ENCODE measurements at regions not wholly inside any gene's neighbourhood (a gene's known extent, or its start where the extent isn't known, plus 50 kb on each side); places are given as distances from the start of the nearest gene placed in this dataset.

DNA sequence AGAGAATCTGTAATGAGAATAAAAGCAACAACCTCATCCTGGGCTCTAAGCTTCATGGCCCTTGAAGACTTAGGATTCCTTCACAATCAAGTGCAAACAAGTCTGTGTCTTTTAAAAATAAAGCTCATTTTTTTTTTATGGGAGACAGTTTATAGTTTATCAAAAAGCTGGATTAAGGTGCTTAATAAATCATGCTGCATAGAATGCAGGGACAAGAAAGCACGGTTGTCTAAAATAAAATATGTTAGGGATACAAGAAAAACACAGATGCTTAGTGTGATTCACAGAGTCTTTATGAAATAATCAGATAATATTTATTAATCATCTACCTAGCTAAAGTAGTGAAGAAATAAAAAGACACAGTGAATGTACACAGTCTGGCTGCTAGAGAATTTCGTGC lies 2045.9 kb upstream of the WWC1 start:
- Histone ChIP-seq H3K9me3 (ENCODE audit: insufficient read depth, low read depth, low read length) (no peaks in the 10 kb centered on the region), H2BK12ac (ENCODE audit: low read length) (no peak overlapping the region), H3K36me3 (ENCODE audit: control insufficient read depth in 1 of 2, insufficient read depth in 2 of 2, low read length in 2 of 2) (no peaks in the 10 kb centered on the region), H3K27ac (ENCODE audit: low read depth, low read length) (no peak overlapping the region), H2AK5ac (ENCODE audit: low read length) (no peak overlapping the region), H3K27me3 (ENCODE audit: insufficient read depth, low read length) (no peaks in the 10 kb centered on the region), H3K4me1 (ENCODE audit: control insufficient read depth in 1 of 2, insufficient read depth in 2 of 2, low read length in 2 of 2) (no peaks in the 10 kb centered on the region), H3K23ac (ENCODE audit: low read length) (no peak overlapping the region), H4K12ac (ENCODE audit: low read depth, low read length) (no peak overlapping the region), H4K8ac (ENCODE audit: low read depth, low read length) (no peak overlapping the region), H2AFZ (ENCODE audit: insufficient read depth, low read length, poor library complexity) (no peak overlapping the region), H2BK120ac (ENCODE audit: insufficient read depth, low read length, poor library complexity) (no peak overlapping the region), H3K14ac (ENCODE audit: low read length) (no peak overlapping the region), H3K18ac (ENCODE audit: low read length) (no peak overlapping the region), H3K4me2 (ENCODE audit: low read length) (no peak overlapping the region), H3K9ac (ENCODE audit: low read length) (no peak overlapping the region), H3K79me1 (ENCODE audit: low read length) (no peaks in the 10 kb centered on the region), H2BK5ac (ENCODE audit: low read depth, low read length, poor library complexity) (no peak overlapping the region), H3K79me2 (ENCODE audit: control insufficient read depth, insufficient read depth, low read length, poor library complexity) (no peaks in the 10 kb centered on the region), H3K4ac (ENCODE audit: low read depth, low read length) (no peak overlapping the region), H3K4me3 (ENCODE audit: low read depth, low read length) (no peak overlapping the region), H4K91ac (ENCODE audit: low read depth, low read length) (no peak overlapping the region)
- no peak for DNase-seq
- no CpG with 5 or more reads among the region's 2 CpGs for WGBS (ENCODE audit: extremely low coverage, insufficient coverage, insufficient read length)

DNA sequence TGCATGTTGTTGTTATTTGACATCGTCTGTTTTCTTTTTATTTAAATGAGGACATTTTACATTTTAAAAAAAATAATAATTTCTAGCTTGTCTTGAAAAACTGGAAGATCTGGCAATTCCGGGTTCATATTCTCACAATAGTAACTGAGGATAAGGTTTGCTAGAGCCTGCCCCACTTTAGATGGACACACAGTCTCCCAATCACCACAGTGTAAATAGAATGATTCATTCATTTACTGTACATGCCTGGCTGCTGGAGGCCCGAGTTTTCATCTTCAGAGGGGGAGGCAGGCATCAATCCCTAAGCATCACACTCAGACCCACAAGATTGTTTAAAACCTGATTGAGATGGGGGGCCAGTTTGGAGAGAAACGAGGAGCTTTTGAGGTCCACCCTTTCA lies 2039.7 kb upstream of the WWC1 start:
- no peak overlapping the region for H2AK5ac ChIP-seq (ENCODE audit: low read length)
- no peak overlapping the region for H3K9ac ChIP-seq (ENCODE audit: low read length)
- H2BK12ac ChIP-seq (ENCODE audit: low read length): no peak overlapping the region
- DNase-seq: no peak
- H3K27ac ChIP-seq (ENCODE audit: low read depth, low read length): no peak overlapping the region
- H3K79me2 ChIP-seq (ENCODE audit: control insufficient read depth, insufficient read depth, low read length, poor library complexity): no peaks in the 10 kb centered on the region
- no peak overlapping the region for H3K4me2 ChIP-seq (ENCODE audit: low read length)
- no peak overlapping the region for H2AFZ ChIP-seq (ENCODE audit: insufficient read depth, low read length, poor library complexity)
- no peak overlapping the region for H2BK120ac ChIP-seq (ENCODE audit: insufficient read depth, low read length, poor library complexity)
- no peaks in the 10 kb centered on the region for H3K4me1 ChIP-seq (ENCODE audit: control insufficient read depth in 1 of 2, insufficient read depth in 2 of 2, low read length in 2 of 2)
- no peaks in the 10 kb centered on the region for H3K36me3 ChIP-seq (ENCODE audit: control insufficient read depth in 1 of 2, insufficient read depth in 2 of 2, low read length in 2 of 2)
- no peak overlapping the region for H4K12ac ChIP-seq (ENCODE audit: low read depth, low read length)
- H2BK5ac ChIP-seq (ENCODE audit: low read depth, low read length, poor library complexity): no peak overlapping the region
- no CpG with 5 or more reads among the region's 4 CpGs for WGBS (ENCODE audit: extremely low coverage, insufficient coverage, insufficient read length)
- H4K91ac ChIP-seq (ENCODE audit: low read depth, low read length): no peak overlapping the region
- H3K27me3 ChIP-seq (ENCODE audit: insufficient read depth, low read length): no peaks in the 10 kb centered on the region
- no peak overlapping the region for H4K8ac ChIP-seq (ENCODE audit: low read depth, low read length)
- no peaks in the 10 kb centered on the region for H3K9me3 ChIP-seq (ENCODE audit: insufficient read depth, low read depth, low read length)
- H3K14ac ChIP-seq (ENCODE audit: low read length): no peak overlapping the region
- H3K4ac ChIP-seq (ENCODE audit: low read depth, low read length): no peak overlapping the region
- H3K23ac ChIP-seq (ENCODE audit: low read length): no peak overlapping the region
- no peak overlapping the region for H3K18ac ChIP-seq (ENCODE audit: low read length)
- H3K4me3 ChIP-seq (ENCODE audit: low read depth, low read length): no peak overlapping the region
- no peaks in the 10 kb centered on the region for H3K79me1 ChIP-seq (ENCODE audit: low read length)

DNA sequence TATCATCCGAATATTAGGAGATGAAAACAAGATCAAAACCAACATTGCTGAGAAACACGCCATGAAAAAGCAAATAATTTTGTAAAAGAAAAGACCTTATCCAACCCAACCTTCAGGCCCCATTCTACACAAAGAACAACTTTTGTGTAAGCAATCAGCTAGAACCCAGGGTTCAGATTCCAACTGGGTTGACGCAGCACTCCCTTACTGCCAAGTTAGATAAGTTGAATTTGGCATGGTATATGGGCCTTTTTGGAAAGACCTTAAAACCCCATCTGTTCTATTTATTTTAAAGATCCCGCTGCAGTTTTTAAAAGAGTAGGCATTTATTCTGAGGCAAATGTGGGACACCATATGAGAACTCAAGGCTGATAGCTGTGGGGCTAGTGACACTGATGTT lies 2033.8 kb upstream of the WWC1 start:
- Histone ChIP-seq H3K4me1 (ENCODE audit: control insufficient read depth in 1 of 2, insufficient read depth in 2 of 2, low read length in 2 of 2) (no peaks in the 10 kb centered on the region), H3K27me3 (ENCODE audit: insufficient read depth, low read length) (no peaks in the 10 kb centered on the region), H3K4ac (ENCODE audit: low read depth, low read length) (no peak overlapping the region), H3K4me2 (ENCODE audit: low read length) (no peak overlapping the region), H3K9me3 (ENCODE audit: insufficient read depth, low read depth, low read length) (no peaks in the 10 kb centered on the region), H3K23ac (ENCODE audit: low read length) (no peak overlapping the region), H3K9ac (ENCODE audit: low read length) (no peak overlapping the region), H3K18ac (ENCODE audit: low read length) (no peak overlapping the region), H2BK120ac (ENCODE audit: insufficient read depth, low read length, poor library complexity) (no peak overlapping the region), H3K79me2 (ENCODE audit: control insufficient read depth, insufficient read depth, low read length, poor library complexity) (no peaks in the 10 kb centered on the region), H2BK5ac (ENCODE audit: low read depth, low read length, poor library complexity) (no peak overlapping the region), H2AK5ac (ENCODE audit: low read length) (no peak overlapping the region), H4K12ac (ENCODE audit: low read depth, low read length) (no peak overlapping the region), H3K4me3 (ENCODE audit: low read depth, low read length) (no peak overlapping the region), H2AFZ (ENCODE audit: insufficient read depth, low read length, poor library complexity) (no peak overlapping the region), H4K8ac (ENCODE audit: low read depth, low read length) (no peak overlapping the region), H3K79me1 (ENCODE audit: low read length) (no peaks in the 10 kb centered on the region), H3K14ac (ENCODE audit: low read length) (no peak overlapping the region), H2BK12ac (ENCODE audit: low read length) (no peak overlapping the region), H4K91ac (ENCODE audit: low read depth, low read length) (no peak overlapping the region), H3K27ac (ENCODE audit: low read depth, low read length) (no peak overlapping the region), H3K36me3 (ENCODE audit: control insufficient read depth in 1 of 2, insufficient read depth in 2 of 2, low read length in 2 of 2) (no peaks in the 10 kb centered on the region)
- DNase-seq: no peak
- WGBS (ENCODE audit: extremely low coverage, insufficient coverage, insufficient read length): no CpG with 5 or more reads among the region's 4 CpGs

DNA sequence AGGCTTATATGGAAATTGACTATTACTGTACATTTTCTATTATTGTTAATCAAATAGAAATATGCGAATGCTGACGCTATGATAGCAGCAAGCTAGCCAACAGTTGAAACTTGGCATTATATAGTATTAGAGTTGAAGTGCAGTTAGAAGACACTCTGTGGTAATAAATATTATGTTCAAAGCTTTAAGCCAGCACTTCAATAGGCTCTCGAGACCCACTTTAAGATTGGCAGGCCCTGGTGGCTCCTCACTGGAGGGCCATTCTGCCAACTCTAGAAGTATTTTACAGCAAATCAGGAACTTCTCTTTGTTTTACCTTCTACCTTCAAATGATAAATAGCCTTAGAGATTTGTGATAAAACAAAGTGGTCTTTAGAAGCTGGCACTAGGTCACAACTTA lies 2029.0 kb upstream of the WWC1 start:
- no peak overlapping the region for H3K9ac ChIP-seq (ENCODE audit: low read length)
- H3K23ac ChIP-seq (ENCODE audit: low read length): no peak overlapping the region

More for the DNA sequence above, 2029.0 kb upstream of the WWC1 start:
- H3K27me3 ChIP-seq (ENCODE audit: insufficient read depth, low read length): no peaks in the 10 kb centered on the region
- H2AFZ ChIP-seq (ENCODE audit: insufficient read depth, low read length, poor library complexity): no peak overlapping the region
- no peak overlapping the region for H2BK12ac ChIP-seq (ENCODE audit: low read length)
- no peak overlapping the region for H3K4me2 ChIP-seq (ENCODE audit: low read length)
- no peak overlapping the region for H2AK5ac ChIP-seq (ENCODE audit: low read length)
- H3K79me2 ChIP-seq (ENCODE audit: control insufficient read depth, insufficient read depth, low read length, poor library complexity): no peaks in the 10 kb centered on the region
- no peak overlapping the region for H2BK5ac ChIP-seq (ENCODE audit: low read depth, low read length, poor library complexity)
- no peak overlapping the region for H4K8ac ChIP-seq (ENCODE audit: low read depth, low read length)
- no peak overlapping the region for H3K18ac ChIP-seq (ENCODE audit: low read length)
- no peaks in the 10 kb centered on the region for H3K4me1 ChIP-seq (ENCODE audit: control insufficient read depth in 1 of 2, insufficient read depth in 2 of 2, low read length in 2 of 2)
- H3K79me1 ChIP-seq (ENCODE audit: low read length): no peaks in the 10 kb centered on the region
- H4K12ac ChIP-seq (ENCODE audit: low read depth, low read length): no peak overlapping the region
- H3K4me3 ChIP-seq (ENCODE audit: low read depth, low read length): no peak overlapping the region
- no peak for DNase-seq
- no peaks in the 10 kb centered on the region for H3K9me3 ChIP-seq (ENCODE audit: insufficient read depth, low read depth, low read length)
- H3K36me3 ChIP-seq (ENCODE audit: control insufficient read depth in 1 of 2, insufficient read depth in 2 of 2, low read length in 2 of 2): no peaks in the 10 kb centered on the region
- no peak overlapping the region for H2BK120ac ChIP-seq (ENCODE audit: insufficient read depth, low read length, poor library complexity)
- H3K27ac ChIP-seq (ENCODE audit: low read depth, low read length): no peak overlapping the region
- WGBS (ENCODE audit: extremely low coverage, insufficient coverage, insufficient read length): no CpG with 5 or more reads among the region's 3 CpGs
- H3K14ac ChIP-seq (ENCODE audit: low read length): no peak overlapping the region
- H3K4ac ChIP-seq (ENCODE audit: low read depth, low read length): no peak overlapping the region
- H4K91ac ChIP-seq (ENCODE audit: low read depth, low read length): no peak overlapping the region

All from trophoblast cell (in vitro differentiated cells and primary cell).